ENCODE measurements at regions not wholly inside any gene's neighbourhood (a gene's known extent, or its start where the extent isn't known, plus 50 kb on each side); places are given as distances from the start of the nearest gene placed in this dataset.

GRCh38 chr15:70192490-70192889, 94.8 kb upstream of the TLE3 start:
- WGBS, result 96% methylated on average over 9 of the region's 9 CpGs

GRCh38 chr15:70192041-70192440, 94.3 kb upstream of the TLE3 start:
- no peak overlapping the region for H3K27ac ChIP-seq (ENCODE audit: low read depth, low read length)
- no peaks in the 10 kb centered on the region for H3K27me3 ChIP-seq (ENCODE audit: insufficient read depth, low read length)
- 94% methylated on average over 3 of the region's 3 CpGs for WGBS

More at GRCh38 chr15:70192490-70192889, 94.8 kb upstream of the TLE3 start:
- Histone ChIP-seq H3K36me3 (ENCODE audit: insufficient read depth, low read length) (no peaks in the 10 kb centered on the region), H3K9me3 (ENCODE audit: insufficient read depth, low read depth, low read length) (no peaks in the 10 kb centered on the region; the same call in 1 of the 2 replicates), H3K4me1 (ENCODE audit: insufficient read depth, low read length) (peaks cover 22% of the 10 kb centered on the region), H3K9ac (ENCODE audit: low read depth, low read length) (no peak overlapping the region), H3K27me3 (ENCODE audit: insufficient read depth, low read length) (no peaks in the 10 kb centered on the region), H3K27ac (ENCODE audit: low read depth, low read length) (no peak overlapping the region), H3K4me3 (ENCODE audit: low read length) (no peak overlapping the region)

GRCh38 chr15:70190965-70191364, 93.2 kb upstream of the TLE3 start:
- 62% methylated on average over 5 of the region's 5 CpGs for WGBS
- Histone ChIP-seq H3K27ac (ENCODE audit: low read depth, low read length) (no peak overlapping the region), H3K9ac (ENCODE audit: low read depth, low read length) (no peak overlapping the region), H3K4me3 (ENCODE audit: low read length) (no peak overlapping the region), H3K36me3 (ENCODE audit: insufficient read depth, low read length) (no peaks in the 10 kb centered on the region), H3K27me3 (ENCODE audit: insufficient read depth, low read length) (no peaks in the 10 kb centered on the region), H3K9me3 (ENCODE audit: insufficient read depth, low read depth, low read length) (no peaks in the 10 kb centered on the region; the same call in 1 of the 2 replicates), H3K4me1 (ENCODE audit: insufficient read depth, low read length) (peaks cover 10% of the 10 kb centered on the region)

More at GRCh38 chr15:70192041-70192440, 94.3 kb upstream of the TLE3 start:
- peaks cover 20% of the 10 kb centered on the region for H3K4me1 ChIP-seq (ENCODE audit: insufficient read depth, low read length)
- H3K36me3 ChIP-seq (ENCODE audit: insufficient read depth, low read length), result no peaks in the 10 kb centered on the region
- H3K4me3 ChIP-seq (ENCODE audit: low read length), result no peak overlapping the region
- no peak overlapping the region for H3K9ac ChIP-seq (ENCODE audit: low read depth, low read length)
- no peaks in the 10 kb centered on the region; the same call in 1 of the 2 replicates for H3K9me3 ChIP-seq (ENCODE audit: insufficient read depth, low read depth, low read length)

GRCh38 chr15:70189826-70190695, 92.3 kb upstream of the TLE3 start:
- 0 out of 2 replicates have a peak, but pooled peaks cover 4% of the 10 kb centered on the region for H3K4me1 ChIP-seq (ENCODE audit: insufficient read depth, low read length)
- no peak overlapping the region for H3K9ac ChIP-seq (ENCODE audit: low read depth, low read length)
- no peaks in the 10 kb centered on the region; the same call in 1 of the 2 replicates for H3K9me3 ChIP-seq (ENCODE audit: insufficient read depth, low read depth, low read length)
- no peaks in the 10 kb centered on the region for H3K36me3 ChIP-seq (ENCODE audit: insufficient read depth, low read length)
- 81% methylated on average over 20 of the region's 20 CpGs for WGBS
- H3K4me3 ChIP-seq (ENCODE audit: low read length), result no peak overlapping the region
- no peak overlapping the region for H3K27ac ChIP-seq (ENCODE audit: low read depth, low read length)
- no peaks in the 10 kb centered on the region for H3K27me3 ChIP-seq (ENCODE audit: insufficient read depth, low read length)

- H3K4me1 ChIP-seq (ENCODE audit: insufficient read depth, low read length), result 0 out of 2 replicates have a peak, but pooled peaks cover 4% of the 10 kb centered on the region
- 96% methylated on average over 4 of the region's 4 CpGs for WGBS
- H3K9me3 ChIP-seq (ENCODE audit: insufficient read depth, low read depth, low read length), result no peaks in the 10 kb centered on the region; the same call in 1 of the 2 replicates
- no peak overlapping the region for H3K27ac ChIP-seq (ENCODE audit: low read depth, low read length)
- H3K9ac ChIP-seq (ENCODE audit: low read depth, low read length), result no peak overlapping the region
- no peak overlapping the region for H3K4me3 ChIP-seq (ENCODE audit: low read length)
- H3K27me3 ChIP-seq (ENCODE audit: insufficient read depth, low read length), result no peaks in the 10 kb centered on the region
- no peaks in the 10 kb centered on the region for H3K36me3 ChIP-seq (ENCODE audit: insufficient read depth, low read length)
Observed at GRCh38 chr15:70188286-70188685, 90.6 kb upstream of the TLE3 start.

GRCh38 chr15:70187331-70187730, 89.6 kb upstream of the TLE3 start:
- 86% methylated on average over 9 of the region's 9 CpGs for WGBS

GRCh38 chr15:70186152-70186551, 88.4 kb upstream of the TLE3 start:
- H3K9ac ChIP-seq (ENCODE audit: low read depth, low read length), result no peak overlapping the region
- no peaks in the 10 kb centered on the region for H3K27me3 ChIP-seq (ENCODE audit: insufficient read depth, low read length)
- no peaks in the 10 kb centered on the region for H3K9me3 ChIP-seq (ENCODE audit: insufficient read depth, low read depth, low read length)
- no peak overlapping the region for H3K4me3 ChIP-seq (ENCODE audit: low read length)
- no peak overlapping the region for H3K27ac ChIP-seq (ENCODE audit: low read depth, low read length)
- WGBS, result 82% methylated on average over 6 of the region's 6 CpGs
- H3K4me1 ChIP-seq (ENCODE audit: insufficient read depth, low read length), result 0 out of 2 replicates have a peak, but pooled peaks cover 4% of the 10 kb centered on the region
- no peaks in the 10 kb centered on the region for H3K36me3 ChIP-seq (ENCODE audit: insufficient read depth, low read length)

More at GRCh38 chr15:70187331-70187730, 89.6 kb upstream of the TLE3 start:
- no peak overlapping the region for H3K27ac ChIP-seq (ENCODE audit: low read depth, low read length)
- H3K36me3 ChIP-seq (ENCODE audit: insufficient read depth, low read length), result no peaks in the 10 kb centered on the region
- 0 out of 2 replicates have a peak, but pooled peaks cover 4% of the 10 kb centered on the region for H3K4me1 ChIP-seq (ENCODE audit: insufficient read depth, low read length)
- H3K9ac ChIP-seq (ENCODE audit: low read depth, low read length), result no peak overlapping the region
- no peaks in the 10 kb centered on the region for H3K27me3 ChIP-seq (ENCODE audit: insufficient read depth, low read length)
- H3K4me3 ChIP-seq (ENCODE audit: low read length), result no peak overlapping the region
- H3K9me3 ChIP-seq (ENCODE audit: insufficient read depth, low read depth, low read length), result no peaks in the 10 kb centered on the region; the same call in 1 of the 2 replicates

- H3K9me3 ChIP-seq (ENCODE audit: insufficient read depth, low read depth, low read length), result no peaks in the 10 kb centered on the region
- H3K27ac ChIP-seq (ENCODE audit: low read depth, low read length), result no peak overlapping the region
- 0 out of 2 replicates have a peak, but pooled peaks cover 4% of the 10 kb centered on the region for H3K4me1 ChIP-seq (ENCODE audit: insufficient read depth, low read length)
- no peaks in the 10 kb centered on the region for H3K27me3 ChIP-seq (ENCODE audit: insufficient read depth, low read length)
- H3K4me3 ChIP-seq (ENCODE audit: low read length), result no peak overlapping the region
- no peaks in the 10 kb centered on the region for H3K36me3 ChIP-seq (ENCODE audit: insufficient read depth, low read length)
- no peak overlapping the region for H3K9ac ChIP-seq (ENCODE audit: low read depth, low read length)
- 86% methylated on average over 5 of the region's 5 CpGs for WGBS
Observed at GRCh38 chr15:70185251-70185711, 87.6 kb upstream of the TLE3 start.

- H3K27me3 ChIP-seq (ENCODE audit: insufficient read depth, low read length), result no peaks in the 10 kb centered on the region
- H3K4me3 ChIP-seq (ENCODE audit: low read length), result no peak overlapping the region
- H3K27ac ChIP-seq (ENCODE audit: low read depth, low read length), result no peak overlapping the region
- 78% methylated on average over 8 of the region's 8 CpGs for WGBS
- H3K4me1 ChIP-seq (ENCODE audit: insufficient read depth, low read length), result no peaks in the 10 kb centered on the region
- H3K9me3 ChIP-seq (ENCODE audit: insufficient read depth, low read depth, low read length), result no peaks in the 10 kb centered on the region
- H3K36me3 ChIP-seq (ENCODE audit: insufficient read depth, low read length), result no peaks in the 10 kb centered on the region
- no peak overlapping the region for H3K9ac ChIP-seq (ENCODE audit: low read depth, low read length)
Observed at GRCh38 chr15:70182858-70183695, 85.4 kb upstream of the TLE3 start.

GRCh38 chr15:70181626-70182255, 84.0 kb upstream of the TLE3 start:
- no peaks in the 10 kb centered on the region for H3K9me3 ChIP-seq (ENCODE audit: insufficient read depth, low read depth, low read length)
- H3K36me3 ChIP-seq (ENCODE audit: insufficient read depth, low read length), result no peaks in the 10 kb centered on the region
- no peaks in the 10 kb centered on the region for H3K27me3 ChIP-seq (ENCODE audit: insufficient read depth, low read length)
- 92% methylated on average over 2 of the region's 4 CpGs for WGBS
- no peak overlapping the region for H3K4me3 ChIP-seq (ENCODE audit: low read length)
- no peak overlapping the region for H3K27ac ChIP-seq (ENCODE audit: low read depth, low read length)
- no peak overlapping the region for H3K9ac ChIP-seq (ENCODE audit: low read depth, low read length)
- no peaks in the 10 kb centered on the region for H3K4me1 ChIP-seq (ENCODE audit: insufficient read depth, low read length)
